NB4 (cell line): ENCODE measurements at regions not wholly inside any gene's neighbourhood (a gene's known extent, or its start where the extent isn't known, plus 50 kb on each side); places are given as distances from the start of the nearest gene placed in this dataset.

Experiments used
- DNase-seq: peaks from one replicate; pipeline ENCODE4 v3.0.0; 2010; ENCODE audit warnings: low read depth
- H3K4me3 ChIP-seq: one replicate; pipeline ENCODE4 v1.5.1; 2011; ENCODE audit warnings: mild to moderate bottlenecking, low read depth, low read length, moderate library complexity
- MYC ChIP-seq: IDR thresholded peaks from 2 replicates; pipeline ENCODE4 v1.6.1; 2011; ENCODE audit warnings: low read depth, low read length
- POLR2A ChIP-seq: IDR thresholded peaks from 2 replicates; pipeline ENCODE4 v1.6.1; 2011; ENCODE audit warnings: mild to moderate bottlenecking; ENCODE audit not compliant: insufficient read length; ENCODE audit errors: extremely low read depth
- TF ChIP-seq, protein P1 (sequence below): IDR thresholded peaks from one replicate; pipeline ENCODE4 v1.5.1; 2012; ENCODE audit warnings: low read depth, low read length
- TF ChIP-seq, protein P2 (sequence below): IDR thresholded peaks from 2 replicates; pipeline ENCODE4 v1.6.1; 2011; ENCODE audit warnings: low read depth, low read length

DNA sequence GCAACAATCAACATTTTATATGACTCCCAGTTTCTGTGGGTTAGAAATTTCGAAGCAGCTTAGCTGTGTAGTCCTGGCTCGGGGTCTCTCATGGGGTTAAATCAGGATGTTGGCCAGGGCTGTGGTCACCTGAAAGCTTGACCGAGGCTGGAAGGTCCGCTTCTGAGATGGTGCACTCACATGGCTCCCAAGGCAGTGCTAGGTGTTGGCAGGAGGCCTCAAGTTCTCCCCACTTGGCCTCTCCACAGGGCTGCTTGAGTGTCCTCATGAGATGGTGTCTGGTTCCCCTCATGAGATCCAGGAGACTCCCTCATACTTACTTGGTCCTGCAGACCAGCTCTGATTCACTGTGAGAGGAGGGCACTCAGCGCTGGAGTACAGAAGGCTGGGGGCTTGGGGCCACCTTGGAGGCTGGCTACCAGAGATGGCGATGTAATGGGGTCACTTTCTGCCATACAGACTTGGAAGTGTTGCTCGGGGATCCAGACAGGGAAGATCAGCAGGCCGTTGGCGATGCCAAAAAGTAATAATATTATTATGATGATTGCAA is 98.8 kb downstream of the INHBB start:
- no peak for DNase-seq
- no peak overlapping the region for H3K4me3 ChIP-seq
- no peak for TF ChIP-seq POLR2A
- TF ChIP-seq, protein P1, sequence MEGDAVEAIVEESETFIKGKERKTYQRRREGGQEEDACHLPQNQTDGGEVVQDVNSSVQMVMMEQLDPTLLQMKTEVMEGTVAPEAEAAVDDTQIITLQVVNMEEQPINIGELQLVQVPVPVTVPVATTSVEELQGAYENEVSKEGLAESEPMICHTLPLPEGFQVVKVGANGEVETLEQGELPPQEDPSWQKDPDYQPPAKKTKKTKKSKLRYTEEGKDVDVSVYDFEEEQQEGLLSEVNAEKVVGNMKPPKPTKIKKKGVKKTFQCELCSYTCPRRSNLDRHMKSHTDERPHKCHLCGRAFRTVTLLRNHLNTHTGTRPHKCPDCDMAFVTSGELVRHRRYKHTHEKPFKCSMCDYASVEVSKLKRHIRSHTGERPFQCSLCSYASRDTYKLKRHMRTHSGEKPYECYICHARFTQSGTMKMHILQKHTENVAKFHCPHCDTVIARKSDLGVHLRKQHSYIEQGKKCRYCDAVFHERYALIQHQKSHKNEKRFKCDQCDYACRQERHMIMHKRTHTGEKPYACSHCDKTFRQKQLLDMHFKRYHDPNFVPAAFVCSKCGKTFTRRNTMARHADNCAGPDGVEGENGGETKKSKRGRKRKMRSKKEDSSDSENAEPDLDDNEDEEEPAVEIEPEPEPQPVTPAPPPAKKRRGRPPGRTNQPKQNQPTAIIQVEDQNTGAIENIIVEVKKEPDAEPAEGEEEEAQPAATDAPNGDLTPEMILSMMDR = no peak
- TF ChIP-seq, protein P2, sequence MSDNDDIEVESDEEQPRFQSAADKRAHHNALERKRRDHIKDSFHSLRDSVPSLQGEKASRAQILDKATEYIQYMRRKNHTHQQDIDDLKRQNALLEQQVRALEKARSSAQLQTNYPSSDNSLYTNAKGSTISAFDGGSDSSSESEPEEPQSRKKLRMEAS = no peak
- TF ChIP-seq MYC = no peak

DNA sequence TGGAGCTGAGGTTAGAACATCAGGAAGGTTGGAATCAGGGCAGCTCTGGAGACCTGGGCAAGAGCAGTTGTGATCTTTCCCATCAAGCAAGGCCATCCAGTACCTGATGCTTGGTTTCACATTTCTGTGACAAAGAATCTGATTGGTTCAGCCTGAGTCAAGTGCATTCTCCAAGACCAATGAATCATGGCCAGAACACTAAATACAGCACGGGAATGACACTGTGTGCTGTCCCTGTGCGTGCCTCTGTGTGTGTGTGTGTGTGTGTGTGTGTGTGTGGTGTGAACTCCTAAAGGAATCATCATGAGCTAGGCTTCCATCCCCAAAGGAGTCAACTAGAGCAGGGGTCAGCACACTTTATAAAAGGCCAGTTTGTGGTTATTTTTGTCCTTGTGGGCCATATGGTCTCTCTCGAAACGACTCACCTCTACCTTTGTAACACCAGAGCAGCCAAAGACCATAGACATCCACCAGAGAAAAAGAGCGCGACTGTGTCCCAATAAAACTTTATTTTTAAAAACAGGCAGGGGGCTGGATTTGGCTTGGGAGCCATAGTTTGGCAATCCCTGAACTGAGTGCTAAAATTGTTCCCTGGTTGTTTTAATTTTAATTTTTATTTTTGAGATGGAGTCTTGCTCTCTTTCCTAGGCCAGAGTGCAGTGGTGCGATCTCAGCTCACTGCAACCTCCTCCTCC is 99.7 kb downstream of the INHBB start:
- H3K4me3 ChIP-seq = no peak overlapping the region
- DNase-seq = no peak
- TF ChIP-seq, protein P2 = no peak
- TF ChIP-seq MYC = no peak
- TF ChIP-seq POLR2A = no peak
- TF ChIP-seq, protein P1 = no peak

DNA sequence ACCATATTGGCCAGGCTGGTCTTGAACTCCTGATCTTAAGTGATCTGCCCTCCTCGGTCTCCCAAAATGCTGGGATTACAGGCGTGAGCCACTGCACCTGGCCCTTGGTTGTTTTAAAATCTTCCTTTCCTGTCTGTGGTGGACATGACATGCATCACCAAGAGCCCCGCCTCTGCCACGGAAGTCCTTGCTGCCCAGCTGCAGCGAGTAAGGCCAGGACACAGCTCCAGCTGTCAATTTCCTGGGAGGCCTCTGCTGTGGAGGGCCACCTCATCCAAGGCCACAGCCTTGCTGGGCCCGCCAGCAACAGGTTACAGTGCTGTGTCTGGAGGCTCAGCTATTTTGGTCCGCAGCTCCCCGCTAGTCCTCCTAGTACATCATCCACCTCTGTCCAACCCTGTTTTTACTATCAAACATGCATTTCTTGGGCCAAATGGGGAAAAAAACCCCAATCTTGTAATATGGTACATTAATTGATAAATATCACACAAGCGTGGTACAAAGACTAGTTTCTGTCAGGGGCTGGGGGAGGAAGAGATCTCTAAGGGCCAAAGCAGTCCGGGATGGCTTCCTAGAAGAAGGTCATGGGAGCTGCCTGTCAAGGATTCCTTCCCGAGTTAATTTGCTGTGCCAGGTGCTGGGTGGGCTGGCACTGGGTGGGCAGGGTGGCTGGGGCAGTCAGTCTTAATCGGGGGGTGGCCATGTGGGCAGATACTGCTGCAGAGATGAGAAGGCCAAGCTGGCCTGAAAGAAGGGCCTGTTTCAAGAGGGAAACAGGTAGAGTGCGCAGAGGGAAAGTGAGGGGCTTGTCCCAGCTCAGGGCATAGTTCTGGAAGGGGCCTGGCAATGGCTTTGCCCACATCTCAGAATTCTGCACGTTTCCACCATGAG is 100.5 kb downstream of the INHBB start:
- no peak for DNase-seq
- TF ChIP-seq POLR2A (no peak), MYC (no peak)
- TF ChIP-seq, protein P1 = no peak
- TF ChIP-seq, protein P2 = no peak
- H3K4me3 ChIP-seq = no peak overlapping the region

DNA sequence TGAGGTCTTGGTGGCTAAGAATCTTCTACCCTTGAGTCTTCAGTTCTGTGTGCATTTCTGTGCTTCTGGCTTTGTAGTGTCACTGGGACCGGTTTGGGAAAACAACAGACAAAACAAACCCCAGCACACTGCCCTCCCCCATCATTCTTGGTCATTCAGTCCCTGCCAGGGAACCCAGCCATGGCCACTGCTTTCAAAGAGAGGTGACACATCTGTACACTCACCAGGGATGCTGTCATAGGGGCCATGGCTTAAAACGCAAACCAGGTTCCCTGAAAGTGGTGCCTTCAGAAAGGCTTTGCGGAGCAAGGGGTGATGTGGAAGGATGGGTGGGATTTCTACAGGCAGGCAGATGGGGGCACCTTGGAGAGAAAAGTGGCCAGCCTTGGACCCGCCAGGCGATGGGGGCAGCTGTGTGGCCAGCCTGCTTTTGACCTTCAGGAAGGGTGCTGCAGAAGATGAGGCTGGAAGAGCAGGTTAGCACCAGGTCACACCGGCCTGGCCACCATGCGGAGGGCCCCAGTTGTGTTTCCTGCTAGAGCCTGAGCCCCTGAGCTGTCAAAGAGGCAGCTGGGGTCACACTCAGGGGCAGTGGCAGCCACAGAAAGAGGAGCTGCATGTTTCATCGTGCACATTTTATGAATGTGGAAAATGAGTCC is 101.3 kb downstream of the INHBB start:
- no peak overlapping the region for H3K4me3 ChIP-seq
- TF ChIP-seq, protein P2 = no peak
- TF ChIP-seq MYC (no peak), POLR2A (no peak)
- TF ChIP-seq, protein P1 = no peak
- DNase-seq = no peak

DNA sequence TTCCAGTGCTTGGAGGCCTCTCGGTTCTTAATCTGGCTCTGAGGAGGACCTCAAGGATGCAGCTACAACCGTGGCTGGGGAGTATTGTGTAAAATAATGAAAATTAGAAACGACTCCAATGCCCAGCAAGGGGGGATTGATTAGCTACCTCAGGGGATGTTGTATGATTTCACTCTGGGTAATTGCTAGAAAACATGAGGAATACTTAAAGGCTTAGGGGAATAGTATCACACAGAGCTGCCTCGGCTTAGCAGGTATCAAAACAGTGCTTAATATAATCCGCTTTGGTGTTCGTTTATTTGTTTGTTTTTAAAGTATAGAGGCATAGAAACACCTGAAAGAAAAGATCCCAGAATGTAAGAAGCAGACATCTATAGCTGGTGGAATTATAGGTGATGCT is 102.5 kb downstream of the INHBB start:
- TF ChIP-seq POLR2A = no peak
- no peak for TF ChIP-seq MYC
- TF ChIP-seq, protein P2 = no peak
- TF ChIP-seq, protein P1 = no peak
- no peak overlapping the region for H3K4me3 ChIP-seq
- no peak for DNase-seq
